ENCODE measurements at regions not wholly inside any gene's neighbourhood (a gene's known extent, or its start where the extent isn't known, plus 50 kb on each side); places are given as distances from the start of the nearest gene placed in this dataset.

DNA sequence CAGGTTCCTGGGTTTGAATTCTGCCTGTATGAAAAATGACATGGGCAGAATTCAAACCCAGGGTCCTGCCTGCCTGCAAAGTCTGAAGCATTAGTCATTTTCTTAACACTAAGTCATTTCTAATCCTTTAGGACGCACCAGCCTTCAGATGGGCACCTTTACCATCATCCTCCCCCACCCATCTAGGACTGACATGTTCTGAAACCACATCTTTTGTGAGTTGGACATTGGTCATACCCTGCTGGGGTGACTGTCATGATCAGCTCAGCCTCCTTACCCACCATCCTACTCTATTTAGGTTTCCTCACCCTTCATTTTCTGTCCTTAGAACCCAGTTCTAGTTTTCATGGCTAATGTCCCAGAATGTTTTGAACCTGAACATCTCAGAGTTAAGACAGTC, 104.9 kb downstream of the TRIB2 start:
- intact Hi-C loops (cut with micrococcal nuclease; ENCODE audit: unreplicated experiment): no loop called here
- CTCF ChIA-PET: no interaction called here

DNA sequence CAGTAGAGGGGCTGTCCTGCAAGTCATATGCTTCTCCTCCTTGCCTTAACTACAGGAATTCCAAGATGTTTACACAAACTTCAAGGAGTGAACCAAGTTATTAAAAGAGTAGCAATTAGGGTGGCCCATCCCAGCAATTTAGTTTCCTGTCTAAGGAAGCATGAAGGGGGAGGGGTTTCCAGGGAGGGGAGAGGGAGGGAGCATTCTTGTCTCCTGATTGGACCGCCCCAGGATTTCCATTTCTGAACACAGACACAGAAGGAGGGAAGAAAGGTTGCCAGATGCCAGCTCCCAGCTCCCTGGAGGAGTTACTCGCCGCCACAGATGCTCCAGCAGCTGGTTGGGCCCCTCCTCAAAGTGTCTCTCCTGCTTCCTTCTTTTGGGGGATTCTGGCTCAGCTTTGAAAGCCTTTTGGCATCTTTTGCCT, 107.6 kb downstream of the TRIB2 start:
- H3K36me3 ChIP-seq (ENCODE audit: control insufficient read depth, insufficient read depth, low read length): no peaks in the 10 kb centered on the region
- no peaks in the 10 kb centered on the region for H3K4me1 ChIP-seq (ENCODE audit: control insufficient read depth, insufficient read depth, low read length)
- ChIA-PET CTCF (no interaction called here), POLR2A (no interaction called here)
- TF ChIP-seq POLR2AphosphoS5 (IDR thresholded peaks at IDR 0.05; ENCODE audit: low read depth, low read length): no peak
- no peak for ATAC-seq
- in situ Hi-C loops (cut with HindIII; ENCODE audit: low pct_unique_long_range_greater_than_20kb, low sequenced_read_pairs): no loop called here
- DNase-seq (ENCODE audit: low read depth, low spot score): no peak
- no peaks in the 10 kb centered on the region for H3K9me3 ChIP-seq (ENCODE audit: control insufficient read depth, insufficient read depth, low read depth, low read length)
- no peak overlapping the region for H3K27ac ChIP-seq (ENCODE audit: low read length)
- H3K4me3 ChIP-seq (ENCODE audit: low read depth in 2 of 2, low read length in 2 of 2): no peak overlapping the region
- H3K27me3 ChIP-seq (ENCODE audit: control insufficient read depth, insufficient read depth, low read length): no peaks in the 10 kb centered on the region
- intact Hi-C loops (cut with micrococcal nuclease; ENCODE audit: unreplicated experiment): no loop called here
- BruUV-seq (replicated peaks): no TSS peak

More for the DNA sequence above, 104.9 kb downstream of the TRIB2 start:
- no TSS peak for BruUV-seq (replicated peaks)
- no peak overlapping the region for H3K27ac ChIP-seq (ENCODE audit: low read length)
- no peaks in the 10 kb centered on the region for H3K4me1 ChIP-seq (ENCODE audit: control insufficient read depth, insufficient read depth, low read length)
- no peak for DNase-seq (ENCODE audit: low read depth, low spot score)
- in situ Hi-C loops (cut with HindIII; ENCODE audit: low pct_unique_long_range_greater_than_20kb, low sequenced_read_pairs): no loop called here
- no peak for ATAC-seq
- no peak for TF ChIP-seq TCF7L2 (IDR thresholded peaks at IDR 0.05; ENCODE audit: low read depth, low read length)
- TF ChIP-seq, protein P1, sequence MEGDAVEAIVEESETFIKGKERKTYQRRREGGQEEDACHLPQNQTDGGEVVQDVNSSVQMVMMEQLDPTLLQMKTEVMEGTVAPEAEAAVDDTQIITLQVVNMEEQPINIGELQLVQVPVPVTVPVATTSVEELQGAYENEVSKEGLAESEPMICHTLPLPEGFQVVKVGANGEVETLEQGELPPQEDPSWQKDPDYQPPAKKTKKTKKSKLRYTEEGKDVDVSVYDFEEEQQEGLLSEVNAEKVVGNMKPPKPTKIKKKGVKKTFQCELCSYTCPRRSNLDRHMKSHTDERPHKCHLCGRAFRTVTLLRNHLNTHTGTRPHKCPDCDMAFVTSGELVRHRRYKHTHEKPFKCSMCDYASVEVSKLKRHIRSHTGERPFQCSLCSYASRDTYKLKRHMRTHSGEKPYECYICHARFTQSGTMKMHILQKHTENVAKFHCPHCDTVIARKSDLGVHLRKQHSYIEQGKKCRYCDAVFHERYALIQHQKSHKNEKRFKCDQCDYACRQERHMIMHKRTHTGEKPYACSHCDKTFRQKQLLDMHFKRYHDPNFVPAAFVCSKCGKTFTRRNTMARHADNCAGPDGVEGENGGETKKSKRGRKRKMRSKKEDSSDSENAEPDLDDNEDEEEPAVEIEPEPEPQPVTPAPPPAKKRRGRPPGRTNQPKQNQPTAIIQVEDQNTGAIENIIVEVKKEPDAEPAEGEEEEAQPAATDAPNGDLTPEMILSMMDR (IDR thresholded peaks at IDR 0.05): no peak
- no peak for TF ChIP-seq POLR2AphosphoS5 (IDR thresholded peaks at IDR 0.05; ENCODE audit: low read depth, low read length)
- TF ChIP-seq SIN3A (IDR thresholded peaks at IDR 0.05; ENCODE audit: borderline replicate concordance, insufficient read depth, low read depth, low read length): no peak
- TF ChIP-seq, protein P2, sequence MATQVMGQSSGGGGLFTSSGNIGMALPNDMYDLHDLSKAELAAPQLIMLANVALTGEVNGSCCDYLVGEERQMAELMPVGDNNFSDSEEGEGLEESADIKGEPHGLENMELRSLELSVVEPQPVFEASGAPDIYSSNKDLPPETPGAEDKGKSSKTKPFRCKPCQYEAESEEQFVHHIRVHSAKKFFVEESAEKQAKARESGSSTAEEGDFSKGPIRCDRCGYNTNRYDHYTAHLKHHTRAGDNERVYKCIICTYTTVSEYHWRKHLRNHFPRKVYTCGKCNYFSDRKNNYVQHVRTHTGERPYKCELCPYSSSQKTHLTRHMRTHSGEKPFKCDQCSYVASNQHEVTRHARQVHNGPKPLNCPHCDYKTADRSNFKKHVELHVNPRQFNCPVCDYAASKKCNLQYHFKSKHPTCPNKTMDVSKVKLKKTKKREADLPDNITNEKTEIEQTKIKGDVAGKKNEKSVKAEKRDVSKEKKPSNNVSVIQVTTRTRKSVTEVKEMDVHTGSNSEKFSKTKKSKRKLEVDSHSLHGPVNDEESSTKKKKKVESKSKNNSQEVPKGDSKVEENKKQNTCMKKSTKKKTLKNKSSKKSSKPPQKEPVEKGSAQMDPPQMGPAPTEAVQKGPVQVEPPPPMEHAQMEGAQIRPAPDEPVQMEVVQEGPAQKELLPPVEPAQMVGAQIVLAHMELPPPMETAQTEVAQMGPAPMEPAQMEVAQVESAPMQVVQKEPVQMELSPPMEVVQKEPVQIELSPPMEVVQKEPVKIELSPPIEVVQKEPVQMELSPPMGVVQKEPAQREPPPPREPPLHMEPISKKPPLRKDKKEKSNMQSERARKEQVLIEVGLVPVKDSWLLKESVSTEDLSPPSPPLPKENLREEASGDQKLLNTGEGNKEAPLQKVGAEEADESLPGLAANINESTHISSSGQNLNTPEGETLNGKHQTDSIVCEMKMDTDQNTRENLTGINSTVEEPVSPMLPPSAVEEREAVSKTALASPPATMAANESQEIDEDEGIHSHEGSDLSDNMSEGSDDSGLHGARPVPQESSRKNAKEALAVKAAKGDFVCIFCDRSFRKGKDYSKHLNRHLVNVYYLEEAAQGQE (IDR thresholded peaks at IDR 0.05; ENCODE audit: insufficient read depth in 1 of 2, low read depth in 2 of 2, low read length in 1 of 2): no peak
- H3K4me3 ChIP-seq (ENCODE audit: low read depth in 2 of 2, low read length in 2 of 2): no peak overlapping the region
- H3K27me3 ChIP-seq (ENCODE audit: control insufficient read depth, insufficient read depth, low read length): no peaks in the 10 kb centered on the region
- POLR2A ChIA-PET: no interaction called here
- H3K9me3 ChIP-seq (ENCODE audit: control insufficient read depth, insufficient read depth, low read depth, low read length): no peaks in the 10 kb centered on the region
- H3K36me3 ChIP-seq (ENCODE audit: control insufficient read depth, insufficient read depth, low read length): no peaks in the 10 kb centered on the region

DNA sequence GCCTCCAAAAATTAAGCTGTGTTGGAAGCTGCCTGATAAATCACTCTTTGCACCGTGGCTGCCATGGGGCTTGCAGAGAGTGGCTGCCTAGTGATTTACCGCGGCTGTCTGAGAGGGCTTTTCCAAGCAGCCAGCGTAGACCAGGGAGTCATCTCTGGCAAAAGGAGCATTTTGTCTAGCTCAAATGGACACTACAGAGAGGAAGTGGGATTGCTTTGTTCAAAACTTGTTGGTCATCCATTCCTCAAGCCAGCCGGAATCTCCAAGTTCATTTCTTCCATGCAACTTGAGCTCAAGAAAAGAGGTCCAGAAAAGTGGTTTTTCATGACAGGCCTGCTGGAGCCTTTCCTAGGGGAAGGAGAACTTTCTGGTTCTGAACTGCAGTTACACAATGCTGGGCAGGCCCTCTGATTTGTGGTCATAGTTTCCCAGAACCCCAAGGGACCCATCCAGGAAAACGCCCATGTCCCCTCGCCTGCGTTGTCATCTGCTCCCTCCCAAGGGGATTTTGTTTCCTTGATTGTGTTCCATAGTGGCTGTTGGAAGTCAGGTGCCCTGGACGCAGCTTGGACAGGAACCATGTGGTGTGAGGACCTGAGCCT, 108.1 kb downstream of the TRIB2 start:
- in situ Hi-C loops (cut with HindIII; ENCODE audit: low pct_unique_long_range_greater_than_20kb, low sequenced_read_pairs) (no loop called here), intact Hi-C loops (cut with micrococcal nuclease; ENCODE audit: unreplicated experiment) (no loop called here)
- Histone ChIP-seq H3K27me3 (ENCODE audit: control insufficient read depth, insufficient read depth, low read length) (no peaks in the 10 kb centered on the region), H3K36me3 (ENCODE audit: control insufficient read depth, insufficient read depth, low read length) (no peaks in the 10 kb centered on the region), H3K27ac (ENCODE audit: low read length) (no peak overlapping the region), H3K9me3 (ENCODE audit: control insufficient read depth, insufficient read depth, low read depth, low read length) (no peaks in the 10 kb centered on the region), H3K4me1 (ENCODE audit: control insufficient read depth, insufficient read depth, low read length) (no peaks in the 10 kb centered on the region), H3K4me3 (ENCODE audit: low read depth in 2 of 2, low read length in 2 of 2) (no peak overlapping the region)
- TF ChIP-seq TCF7L2 (IDR thresholded peaks at IDR 0.05; ENCODE audit: low read depth, low read length) (no peak), SIN3A (IDR thresholded peaks at IDR 0.05; ENCODE audit: borderline replicate concordance, insufficient read depth, low read depth, low read length) (no peak), POLR2AphosphoS5 (IDR thresholded peaks at IDR 0.05; ENCODE audit: low read depth, low read length) (no peak)
- TF ChIP-seq, protein P2 (IDR thresholded peaks at IDR 0.05; ENCODE audit: insufficient read depth in 1 of 2, low read depth in 2 of 2, low read length in 1 of 2): no peak
- TF ChIP-seq, protein P1 (IDR thresholded peaks at IDR 0.05): no peak
- DNase-seq (ENCODE audit: low read depth, low spot score) (no peak), ATAC-seq (no peak)
- ChIA-PET CTCF (no interaction called here), POLR2A (no interaction called here)
- BruUV-seq (replicated peaks): no TSS peak

All from Panc1 (cell line).